ENCODE measurements at regions not wholly inside any gene's neighbourhood (a gene's known extent, or its start where the extent isn't known, plus 50 kb on each side); places are given as distances from the start of the nearest gene placed in this dataset.

GRCh38 chr2:221197225-221197856 lies 374.8 kb downstream of the EPHA4 start:
- no peak for TF ChIP-seq EZH2phosphoT487 (IDR thresholded peaks at IDR 0.05; ENCODE audit: borderline replicate concordance, low read length)
- TF ChIP-seq, protein P1, sequence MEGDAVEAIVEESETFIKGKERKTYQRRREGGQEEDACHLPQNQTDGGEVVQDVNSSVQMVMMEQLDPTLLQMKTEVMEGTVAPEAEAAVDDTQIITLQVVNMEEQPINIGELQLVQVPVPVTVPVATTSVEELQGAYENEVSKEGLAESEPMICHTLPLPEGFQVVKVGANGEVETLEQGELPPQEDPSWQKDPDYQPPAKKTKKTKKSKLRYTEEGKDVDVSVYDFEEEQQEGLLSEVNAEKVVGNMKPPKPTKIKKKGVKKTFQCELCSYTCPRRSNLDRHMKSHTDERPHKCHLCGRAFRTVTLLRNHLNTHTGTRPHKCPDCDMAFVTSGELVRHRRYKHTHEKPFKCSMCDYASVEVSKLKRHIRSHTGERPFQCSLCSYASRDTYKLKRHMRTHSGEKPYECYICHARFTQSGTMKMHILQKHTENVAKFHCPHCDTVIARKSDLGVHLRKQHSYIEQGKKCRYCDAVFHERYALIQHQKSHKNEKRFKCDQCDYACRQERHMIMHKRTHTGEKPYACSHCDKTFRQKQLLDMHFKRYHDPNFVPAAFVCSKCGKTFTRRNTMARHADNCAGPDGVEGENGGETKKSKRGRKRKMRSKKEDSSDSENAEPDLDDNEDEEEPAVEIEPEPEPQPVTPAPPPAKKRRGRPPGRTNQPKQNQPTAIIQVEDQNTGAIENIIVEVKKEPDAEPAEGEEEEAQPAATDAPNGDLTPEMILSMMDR (IDR thresholded peaks at IDR 0.05; ENCODE audit: low read depth, low read length, poor library complexity, severe bottlenecking): no peak
